ENCODE measurements at regions not wholly inside any gene's neighbourhood (a gene's known extent, or its start where the extent isn't known, plus 50 kb on each side); places are given as distances from the start of the nearest gene placed in this dataset.

- WGBS, 2 experiments (ENCODE audit: extremely low coverage in 1 of 2, insufficient coverage in 1 of 2, insufficient read length in 1 of 2, insufficient replicate concordance in 2 of 2, low coverage in 1 of 2, low lambda C conversion rate in 2 of 2, missing lambda C conversion rate in 1 of 2): 89% methylated on average over 7 of the region's 7 CpGs; no CpG with 5 or more reads in 1 of the 2 experiments
- no peak overlapping the region for H4K8ac ChIP-seq (ENCODE audit: extremely low read depth, insufficient read depth, low read length)
- TF ChIP-seq FOSL1 (IDR thresholded peaks at IDR 0.05; ENCODE audit: insufficient read depth, low read depth, low read length) (no peak), GTF2F1 (IDR thresholded peaks at IDR 0.05; ENCODE audit: borderline replicate concordance, low read depth, low read length) (no peak), NANOG (IDR thresholded peaks at IDR 0.05; ENCODE audit: insufficient read depth, low read depth, low read length, poor library complexity, severe bottlenecking) (no peak), JUND (IDR thresholded peaks at IDR 0.05; ENCODE audit: low read length) (no peak), PHF8 (conservative IDR thresholded peaks at IDR 0.05; ENCODE audit: low read depth, low read length) (no peak), SRF (IDR thresholded peaks at IDR 0.05; ENCODE audit: low read depth, low read length) (no peak), SAP30 (IDR thresholded peaks at IDR 0.05; ENCODE audit: insufficient read depth, insufficient replicate concordance, low read length) (no peak), BCL11A (IDR thresholded peaks at IDR 0.05; ENCODE audit: low read depth in 2 of 2, low read length in 2 of 2) (no peak), CREB1 (IDR thresholded peaks at IDR 0.05) (no peak), SP2 (IDR thresholded peaks at IDR 0.05; ENCODE audit: low read length) (no peak)
These were observed 106.2 kb downstream of the SAMD9 start for GRCh38 chr7:93011351-93012294.

More at GRCh38 chr7:93011351-93012294, 106.2 kb downstream of the SAMD9 start:
- Histone ChIP-seq H3K4ac (replicated peaks; ENCODE audit: insufficient read length, low read depth, low read length) (no peak overlapping the region), H4K20me1 (replicated peaks in 1 of 2; ENCODE audit: control insufficient read depth in 1 of 2, insufficient read depth in 2 of 2, low read length in 2 of 2) (no peaks in the 10 kb centered on the region), H3K14ac (ENCODE audit: insufficient read length) (no peak overlapping the region), H3K36me3 (ENCODE audit: control insufficient read depth in 2 of 4, insufficient read depth in 4 of 4, low read length in 3 of 4) (no peaks in the 10 kb centered on the region), H2BK120ac (replicated peaks; ENCODE audit: low read depth, low read length) (no peak overlapping the region), H4K5ac (ENCODE audit: insufficient read length, low read depth, low read length) (no peak overlapping the region), H3K23ac (ENCODE audit: insufficient read length) (no peak overlapping the region), H3K4me2 (ENCODE audit: insufficient read depth in 1 of 2, low read depth in 2 of 2, low read length in 2 of 2) (no peak overlapping the region), H4K91ac (replicated peaks; ENCODE audit: insufficient read length, low read length) (no peak overlapping the region), H3K27ac (ENCODE audit: low read depth, low read length) (no peak overlapping the region), H2BK20ac (ENCODE audit: low read length) (no peak overlapping the region), H2BK15ac (ENCODE audit: low read length) (no peak overlapping the region), H3K56ac (replicated peaks; ENCODE audit: insufficient read length, low read depth, low read length) (no peak overlapping the region), H3K79me1 (ENCODE audit: low read depth, low read length) (no peaks in the 10 kb centered on the region), H2BK12ac (ENCODE audit: low read depth, low read length) (no peak overlapping the region), H3K23me2 (ENCODE audit: low read depth, low read length) (no peaks in the 10 kb centered on the region), H3K79me2 (ENCODE audit: control insufficient read depth in 1 of 2, insufficient read depth in 2 of 2, low read length in 2 of 2) (no peaks in the 10 kb centered on the region), H2AK5ac (ENCODE audit: low read depth, low read length) (no peak overlapping the region), H3K4me1 (replicated peaks in 1 of 4; ENCODE audit: control insufficient read depth in 3 of 4, insufficient read depth in 4 of 4, low read length in 3 of 4) (no peaks in the 10 kb centered on the region), H2AFZ (ENCODE audit: low read length) (no peak overlapping the region), H3K4me3 (ENCODE audit: extremely low read depth in 1 of 4, insufficient read depth in 2 of 4, low read depth in 3 of 4, low read length in 4 of 4) (no peak overlapping the region), H2BK5ac (ENCODE audit: low read depth, low read length) (no peak overlapping the region), H3K9ac (replicated peaks in 1 of 4; ENCODE audit: extremely low read depth in 1 of 4, low read depth in 3 of 4, low read length in 3 of 4) (no peak overlapping the region), H3K9me3 (ENCODE audit: insufficient read depth in 2 of 2, low read depth in 1 of 2, low read length in 1 of 2) (no peaks in the 10 kb centered on the region), H3K27me3 (replicated peaks in 1 of 4; ENCODE audit: control insufficient read depth in 3 of 4, extremely low read depth in 1 of 4, insufficient read depth in 3 of 4, low read length in 3 of 4) (no peaks in the 10 kb centered on the region), H3K18ac (ENCODE audit: extremely low read depth, low read length) (no peak overlapping the region)
- ChIA-PET CTCF (ENCODE audit: partially characterized antibody) (interaction anchor here (0.6 to 1.8 kb wide), 4 partner anchors 12 to 319 kb away, joined by 4 to 7 read pairs (median 4); no protein-coding TSS in a partner anchor), POLR2A (ENCODE audit: partially characterized antibody) (interaction anchor here (1.3 to 1.8 kb wide), 2 partner anchors 12 to 14 kb away, joined by 3 to 4 read pairs; no protein-coding TSS in a partner anchor)
- FAIRE-seq (no peak), DNase-seq (ENCODE audit: low read depth in 1 of 2, low spot score in 2 of 2) (no peak)
